Sigmoid colon (tissue), 6 donors: ENCODE measurements at regions not wholly inside any gene's neighbourhood (a gene's known extent, or its start where the extent isn't known, plus 50 kb on each side); places are given as distances from the start of the nearest gene placed in this dataset.

Experiments
- DNase-seq: peaks from one replicate; pipeline ENCODE4 v3.0.0-alpha.2; 2019
- H3K27ac ChIP-seq, 4 donors: fragments of 200-600 bp; sonication (generic); one replicate each; pipeline ENCODE4 v1.5.1; 2016 to 2019; ENCODE audit warnings: mild to moderate bottlenecking in 1 of 4
- H3K27me3 ChIP-seq, 3 donors: fragments of 200-600 bp; sonication (generic); one replicate each; pipeline ENCODE4 v1.5.1; 2019; ENCODE audit warnings: mild to moderate bottlenecking in 1 of 3
- H3K36me3 ChIP-seq, 4 donors: fragments of 200-600 bp; sonication (generic); one replicate each; pipeline ENCODE4 v1.5.1; 2016 to 2019
- H3K4me1 ChIP-seq, 4 donors: fragments of 200-600 bp; sonication (generic); one replicate each; pipeline ENCODE4 v1.5.1; 2017 to 2019
- H3K4me3 ChIP-seq, 4 donors: fragments of 200-600 bp; sonication (generic); one replicate each; pipeline ENCODE4 v1.5.1; 2017 to 2019; ENCODE audit warnings: mild to moderate bottlenecking in 2 of 4, moderate library complexity in 1 of 4
- H3K9me3 ChIP-seq, 4 donors: fragments of 200-600 bp in 3 of 4; sonication (generic) in 3 of 4; one replicate each; pipeline versions ENCODE4 v1.5.1 to v1.6.1; 2013 to 2019
- CTCF ChIP-seq, 4 experiments: fragments of 450-650 bp in 3 of 4; fragments of 200-600 bp in 1 of 4; IDR thresholded peaks; one replicate each; pipeline ENCODE4 v1.5.1; 2016 to 2019; ENCODE audit warnings: antibody characterized with exemption in 4 of 4, mild to moderate bottlenecking in 3 of 4, moderate library complexity in 2 of 4
- EP300 ChIP-seq, 4 donors: sonication (generic); formaldehyde crosslinking; IDR thresholded peaks; one replicate each; pipeline ENCODE4 v1.6.1; 2017; ENCODE audit warnings: antibody characterized with exemption in 4 of 4
- POLR2A ChIP-seq, 2 donors: fragments of 450-650 bp; IDR thresholded peaks; one replicate each; pipeline ENCODE4 v1.6.1; 2016; ENCODE audit warnings: antibody characterized with exemption in 2 of 2, mild to moderate bottlenecking in 2 of 2, moderate library complexity in 2 of 2
- POLR2AphosphoS5 ChIP-seq, 4 donors: sonication (generic); formaldehyde crosslinking; IDR thresholded peaks; one replicate each; pipeline ENCODE4 v1.6.1; 2017; ENCODE audit warnings: antibody characterized with exemption in 4 of 4
- WGBS, 2 donors: extraction: QIAGEN DNeasy Blood & Tissue Kit; methylation state at CpG; one replicate each; pipeline ENCODE4 v1.1.7; 2013; 5-methylcytosine and 5-hydroxymethylcytosine counted together
- intact Hi-C: fragments of 100-400 bp; cut with DNase I; formaldehyde crosslinking; loops from one replicate; pipeline ENCODE4 v1.15.1; 2023
- donor health status: healthy with polysubstance abuse.
- donor health status: healthy.

- Histone ChIP-seq H3K4me1 (no peaks in the 10 kb centered on the region), H3K27ac (no peak overlapping the region), H3K9me3 (no peaks in the 10 kb centered on the region), H3K4me3 (no peak overlapping the region), H3K27me3 (no peaks in the 10 kb centered on the region), H3K36me3 (no peaks in the 10 kb centered on the region)
- no peak for TF ChIP-seq POLR2A (IDR thresholded peaks at IDR 0.05)
- no peak for TF ChIP-seq POLR2AphosphoS5 (IDR thresholded peaks at IDR 0.05)
- no peak for TF ChIP-seq EP300 (IDR thresholded peaks at IDR 0.05)
- no peak for TF ChIP-seq CTCF (IDR thresholded peaks at IDR 0.05)
- DNase-seq: no peak
- intact Hi-C loops: no loop called here
- 84 to 89% methylated on average over 4 of the region's 4 CpGs for WGBS, 2 donors
These were observed 624.1 kb upstream of the ADGRB3 start for GRCh38 chr6:68010936-68011335.

DNA sequence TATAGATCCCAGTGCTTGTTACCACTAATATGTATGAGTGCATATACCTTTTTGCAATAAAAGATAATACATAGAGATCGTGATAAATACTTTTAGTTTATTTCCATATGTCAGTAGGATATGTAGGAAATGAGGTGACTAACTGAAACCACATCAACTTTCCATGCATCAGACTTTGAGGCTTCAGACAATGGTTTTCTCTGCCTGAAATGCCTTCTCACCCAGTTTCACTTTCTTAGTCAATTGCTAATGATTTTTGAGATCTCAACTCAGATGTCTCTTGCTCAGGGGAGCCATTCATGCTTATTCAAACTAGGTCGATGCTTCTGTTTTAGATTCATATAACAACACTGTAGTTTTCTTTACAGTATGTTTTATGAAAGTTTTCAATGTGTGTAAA lies 626.6 kb upstream of the ADGRB3 start:
- H3K4me1 ChIP-seq: no peaks in the 10 kb centered on the region
- 40 to 65% methylated on average over 2 of the region's 2 CpGs for WGBS, 2 donors
- intact Hi-C loops: no loop called here
- no peak for TF ChIP-seq CTCF (IDR thresholded peaks at IDR 0.05)
- TF ChIP-seq POLR2AphosphoS5 (IDR thresholded peaks at IDR 0.05): no peak
- TF ChIP-seq POLR2A (IDR thresholded peaks at IDR 0.05): no peak
- TF ChIP-seq EP300 (IDR thresholded peaks at IDR 0.05): no peak
- no peaks in the 10 kb centered on the region for H3K9me3 ChIP-seq
- H3K27ac ChIP-seq: no peak overlapping the region
- H3K4me3 ChIP-seq: no peak overlapping the region
- no peaks in the 10 kb centered on the region for H3K36me3 ChIP-seq
- no peaks in the 10 kb centered on the region for H3K27me3 ChIP-seq
- DNase-seq: no peak

DNA sequence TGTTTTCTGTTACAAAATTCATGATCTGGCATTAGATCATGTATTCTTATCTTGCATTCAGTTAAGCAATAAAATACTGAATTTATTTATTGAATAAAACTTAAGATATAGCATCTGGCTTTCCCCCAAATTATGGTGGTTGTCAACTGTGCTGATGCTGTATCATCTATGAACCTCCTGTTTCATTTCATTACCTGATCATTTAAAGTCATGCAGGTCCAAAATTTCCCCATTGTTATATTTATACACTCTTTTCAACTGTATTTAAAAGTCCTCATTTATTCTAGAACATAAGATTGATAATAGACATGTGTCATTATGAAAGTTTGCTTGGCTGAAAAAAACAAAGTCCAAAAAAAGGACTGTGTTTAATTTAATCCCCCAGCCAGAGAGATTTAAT lies 627.4 kb upstream of the ADGRB3 start:
- Histone ChIP-seq H3K9me3 (no peaks in the 10 kb centered on the region), H3K36me3 (no peaks in the 10 kb centered on the region), H3K4me1 (no peaks in the 10 kb centered on the region), H3K27ac (no peak overlapping the region), H3K27me3 (no peaks in the 10 kb centered on the region), H3K4me3 (no peak overlapping the region)
- DNase-seq: no peak
- intact Hi-C loops: no loop called here
- no peak for TF ChIP-seq CTCF (IDR thresholded peaks at IDR 0.05)
- no peak for TF ChIP-seq EP300 (IDR thresholded peaks at IDR 0.05)

- no peaks in the 10 kb centered on the region for H3K27me3 ChIP-seq
- DNase-seq: no peak
- no peaks in the 10 kb centered on the region for H3K36me3 ChIP-seq
- no peak for TF ChIP-seq EP300 (IDR thresholded peaks at IDR 0.05)
- TF ChIP-seq CTCF (IDR thresholded peaks at IDR 0.05): no peak
- no peak for TF ChIP-seq POLR2AphosphoS5 (IDR thresholded peaks at IDR 0.05)
- TF ChIP-seq POLR2A (IDR thresholded peaks at IDR 0.05): no peak
- no peak overlapping the region for H3K4me3 ChIP-seq
- intact Hi-C loops: no loop called here
- no peaks in the 10 kb centered on the region for H3K9me3 ChIP-seq
- H3K4me1 ChIP-seq: no peaks in the 10 kb centered on the region
- no peak overlapping the region for H3K27ac ChIP-seq
These were observed 648.3 kb upstream of the ADGRB3 start for GRCh38 chr6:67986694-67987232.

GRCh38 chr6:67976486-67976885 lies 658.6 kb upstream of the ADGRB3 start:
- WGBS, 2 donors: 93 to 97% methylated on average over 2 of the region's 2 CpGs
- TF ChIP-seq POLR2A (IDR thresholded peaks at IDR 0.05) (no peak), CTCF (IDR thresholded peaks at IDR 0.05) (no peak)
- Histone ChIP-seq H3K27me3 (no peaks in the 10 kb centered on the region), H3K4me1 (no peaks in the 10 kb centered on the region), H3K4me3 (no peak overlapping the region), H3K36me3 (no peaks in the 10 kb centered on the region), H3K9me3 (peaks cover 0 to 7% (median 0%) of the 10 kb centered on the region in 4 donors), H3K27ac (no peak overlapping the region)
- no peak for DNase-seq
- intact Hi-C loops: no loop called here
